ENCODE measurements at regions not wholly inside any gene's neighbourhood (a gene's known extent, or its start where the extent isn't known, plus 50 kb on each side); places are given as distances from the start of the nearest gene placed in this dataset.

DNA sequence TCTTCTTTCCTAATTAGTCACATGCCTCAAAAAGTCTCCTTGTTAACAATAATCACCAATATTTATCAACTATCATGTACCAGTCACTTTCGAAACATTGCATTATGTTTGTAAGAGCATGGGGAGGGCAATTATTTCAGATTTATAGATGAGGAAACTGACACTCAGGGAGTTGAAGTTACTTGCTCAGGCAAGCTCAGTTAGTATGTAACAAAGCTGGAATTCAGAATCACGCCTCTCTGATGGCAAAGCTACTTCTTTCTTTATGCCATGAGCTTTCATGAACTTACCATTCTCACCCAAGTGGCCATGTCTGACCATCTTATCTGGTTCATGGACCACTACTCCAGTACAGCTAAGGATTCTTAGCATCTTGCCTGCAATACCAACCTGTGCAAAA lies 183.4 kb upstream of the TANK start:
- DNase-seq = no peak

DNA sequence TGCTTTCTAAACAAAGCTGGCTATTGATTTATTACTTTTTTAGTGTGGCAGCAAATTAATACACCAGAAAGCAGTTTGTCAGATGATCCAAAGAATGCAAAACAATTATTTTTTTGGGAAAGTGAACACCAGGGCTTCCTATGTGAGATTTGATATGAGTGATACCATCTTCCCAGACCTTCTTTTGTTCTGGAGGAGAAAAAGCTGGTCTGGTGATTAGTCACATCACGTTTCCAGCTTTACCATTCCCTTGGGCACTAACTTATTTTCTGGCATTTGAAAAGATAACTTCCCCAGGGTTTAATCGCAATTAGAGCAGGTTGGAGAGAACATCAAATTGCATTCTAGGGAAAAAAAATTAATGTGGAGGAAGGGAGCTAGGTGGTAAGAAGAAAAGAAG lies 182.9 kb upstream of the TANK start:
- DNase-seq = no peak

DNA sequence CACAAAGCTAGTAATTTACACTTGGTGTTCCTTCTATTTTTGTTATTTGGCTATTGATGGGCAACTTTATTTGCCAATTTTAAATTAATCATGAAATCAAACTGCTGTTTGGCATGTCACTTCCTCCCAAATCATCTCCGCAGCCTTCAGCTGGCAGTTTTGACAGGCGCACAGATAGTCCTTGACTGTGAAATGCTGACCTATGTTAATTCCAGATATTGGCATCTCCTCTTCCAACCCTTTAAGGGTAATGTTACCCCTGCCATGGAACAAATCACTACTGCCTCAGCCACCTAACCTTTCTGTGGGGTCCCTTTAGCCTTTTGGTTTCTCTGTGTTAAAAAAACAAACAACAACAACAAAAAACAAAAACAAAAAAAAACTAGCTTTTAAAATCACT lies 182.4 kb upstream of the TANK start:
- no peak for DNase-seq

DNA sequence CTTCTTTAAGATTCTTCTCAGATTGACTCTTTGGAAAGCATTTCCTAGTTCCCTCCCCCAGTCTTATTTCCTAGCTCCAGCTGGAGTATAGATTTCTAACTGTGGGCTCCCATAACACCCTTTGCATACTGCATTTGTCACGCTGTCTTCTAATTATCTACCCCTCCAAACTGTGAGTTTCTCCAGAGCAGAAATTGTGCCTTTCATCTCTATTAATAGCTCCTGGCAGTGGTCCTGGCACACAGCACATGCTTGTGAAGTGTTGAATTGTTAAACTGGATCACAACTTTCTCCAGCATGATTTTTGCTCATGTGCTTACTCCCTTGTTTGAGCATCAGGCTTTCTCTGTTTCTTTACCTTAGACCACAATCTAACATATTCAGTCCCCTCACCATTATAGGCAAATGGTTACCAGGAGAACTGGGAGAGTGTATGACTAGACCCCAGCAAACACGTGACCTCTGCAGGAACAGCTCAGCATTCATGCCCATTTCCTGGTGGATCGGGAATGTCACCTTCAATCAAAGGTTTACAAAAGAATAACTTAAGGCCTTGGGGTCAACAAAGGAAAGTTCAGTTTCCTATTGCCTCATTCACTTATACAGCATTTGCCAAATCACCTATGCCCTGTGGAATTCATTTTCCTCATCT lies 175.7 kb upstream of the TANK start:
- DNase-seq = no peak

DNA sequence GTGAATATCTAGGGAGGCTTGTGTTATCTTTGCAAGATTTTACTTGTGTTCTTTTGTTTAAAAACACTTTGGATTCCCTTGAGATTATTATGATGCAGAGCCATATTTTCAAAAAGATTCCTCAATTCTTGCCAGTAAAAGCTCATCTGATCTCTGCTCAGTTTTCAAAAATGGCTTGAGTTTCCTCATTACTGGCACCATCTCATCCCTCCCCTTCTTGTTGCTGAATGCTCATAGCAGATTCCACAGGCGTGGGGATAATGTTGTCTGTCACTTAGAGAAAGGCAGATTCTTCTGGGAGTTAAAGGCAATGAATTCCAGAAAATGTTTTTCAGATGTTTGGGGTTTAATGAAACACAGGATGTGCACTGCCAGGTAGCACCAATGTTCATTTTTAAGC lies 170.4 kb upstream of the TANK start:
- no peak for DNase-seq

DNA sequence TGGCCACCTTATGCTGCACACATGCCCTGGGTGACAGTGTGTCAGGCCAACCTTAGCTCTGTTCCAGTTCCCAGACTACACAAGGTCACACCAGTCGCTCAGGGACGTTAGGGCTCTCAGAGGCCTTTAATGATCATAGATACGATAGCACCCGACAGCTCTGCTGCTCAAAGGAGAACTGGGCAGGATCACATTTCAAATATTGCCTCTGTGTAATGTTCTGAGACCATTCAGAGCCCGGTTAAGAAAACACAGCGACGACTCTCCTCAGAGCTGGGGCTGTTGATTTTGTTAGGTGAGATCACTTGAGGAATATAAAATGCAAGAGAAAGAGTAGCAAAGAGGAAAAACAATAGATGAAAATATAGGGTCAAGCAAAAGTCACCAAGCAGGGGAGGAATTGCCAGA lies 166.6 kb upstream of the TANK start:
- no peak for DNase-seq

- peak; percentile 69 for DNase-seq
Measured at GRCh38 chr2:160994141-160995002, 165.9 kb upstream of the TANK start.

GRCh38 chr2:160996584-160996983 lies 163.6 kb upstream of the TANK start:
- DNase-seq = no peak

DNA sequence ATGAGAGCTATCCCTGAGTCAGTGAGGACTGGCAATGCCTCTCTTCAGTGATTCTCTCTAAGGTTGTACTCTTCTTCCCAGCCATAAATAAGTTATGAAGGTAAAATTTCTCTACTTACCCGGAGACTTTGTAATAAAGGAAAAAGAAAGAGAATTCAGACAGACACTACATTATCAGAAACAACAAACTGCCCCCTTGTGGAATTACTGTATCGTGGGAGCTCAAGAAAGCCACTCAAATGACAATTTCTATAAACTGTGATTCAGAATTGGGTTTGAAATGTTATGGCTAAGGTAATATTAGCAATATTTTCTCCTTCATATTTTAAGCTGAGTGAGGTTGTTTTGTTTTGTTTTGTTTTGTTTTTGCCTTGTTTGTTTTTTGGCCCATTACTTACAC lies 155.8 kb upstream of the TANK start:
- DNase-seq = no peak

DNA sequence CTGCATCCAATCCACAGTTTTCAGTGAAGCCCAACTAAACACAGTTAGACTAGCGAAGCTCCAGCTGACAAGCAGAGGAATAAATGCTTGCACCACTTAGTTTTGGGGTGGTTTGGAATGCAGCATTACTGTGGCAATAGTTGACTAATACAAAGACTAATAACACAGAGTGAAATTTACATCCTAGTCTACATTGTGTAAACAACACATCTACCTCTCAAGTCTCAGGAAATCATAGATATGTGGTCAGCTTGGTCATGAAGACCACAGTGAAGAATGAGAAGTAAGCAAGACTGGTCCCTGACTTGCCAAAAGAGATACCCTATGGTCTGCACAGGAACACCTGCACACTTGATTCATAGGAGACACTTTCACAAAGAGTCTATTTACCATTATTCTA lies 155.1 kb upstream of the TANK start:
- DNase-seq = no peak

DNA sequence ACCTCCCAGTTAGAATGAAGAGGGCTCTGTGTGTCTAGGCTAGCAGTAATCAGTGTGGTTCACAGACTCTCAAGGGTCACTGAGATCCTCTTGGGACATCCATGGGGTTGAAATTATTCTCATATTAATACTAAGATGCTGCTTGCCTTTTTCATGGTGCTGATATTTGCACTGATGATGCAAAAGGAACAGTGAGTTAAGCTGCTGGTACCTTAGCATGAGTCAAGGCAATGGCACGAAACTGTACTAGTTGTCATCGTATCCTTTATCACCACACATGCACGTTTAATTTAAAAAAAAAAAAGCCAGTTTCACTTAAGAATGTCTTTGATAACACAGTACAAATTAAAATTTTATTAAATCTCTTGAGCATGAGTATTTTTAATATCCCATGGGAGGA lies 151.9 kb upstream of the TANK start:
- no peak for DNase-seq

DNA sequence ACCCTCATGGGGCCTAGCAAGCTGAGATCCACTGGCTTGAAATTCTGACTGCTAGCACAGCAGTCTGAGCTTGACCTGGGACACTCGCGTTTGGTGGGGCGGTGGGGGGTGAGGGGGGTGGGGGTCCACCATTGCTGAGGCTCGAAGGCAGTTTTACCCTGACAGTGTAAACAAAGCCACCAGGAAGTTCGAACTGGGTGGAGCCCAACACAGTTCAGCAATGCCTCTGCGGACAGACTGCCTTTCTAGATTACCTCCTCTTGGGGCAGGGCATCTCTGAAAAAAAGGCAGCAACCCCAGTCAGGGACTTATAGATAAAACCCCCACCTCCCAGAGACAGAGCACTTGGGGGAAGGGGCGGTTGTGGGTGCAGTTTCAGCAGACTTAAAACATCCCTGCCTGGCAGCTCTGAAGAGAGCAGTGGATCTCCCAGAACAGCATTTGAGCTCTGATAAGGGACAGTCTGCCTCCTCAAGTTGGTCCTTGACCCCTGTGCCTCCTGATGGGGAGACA lies 149.7 kb upstream of the TANK start:
- DNase-seq = no peak

DNA sequence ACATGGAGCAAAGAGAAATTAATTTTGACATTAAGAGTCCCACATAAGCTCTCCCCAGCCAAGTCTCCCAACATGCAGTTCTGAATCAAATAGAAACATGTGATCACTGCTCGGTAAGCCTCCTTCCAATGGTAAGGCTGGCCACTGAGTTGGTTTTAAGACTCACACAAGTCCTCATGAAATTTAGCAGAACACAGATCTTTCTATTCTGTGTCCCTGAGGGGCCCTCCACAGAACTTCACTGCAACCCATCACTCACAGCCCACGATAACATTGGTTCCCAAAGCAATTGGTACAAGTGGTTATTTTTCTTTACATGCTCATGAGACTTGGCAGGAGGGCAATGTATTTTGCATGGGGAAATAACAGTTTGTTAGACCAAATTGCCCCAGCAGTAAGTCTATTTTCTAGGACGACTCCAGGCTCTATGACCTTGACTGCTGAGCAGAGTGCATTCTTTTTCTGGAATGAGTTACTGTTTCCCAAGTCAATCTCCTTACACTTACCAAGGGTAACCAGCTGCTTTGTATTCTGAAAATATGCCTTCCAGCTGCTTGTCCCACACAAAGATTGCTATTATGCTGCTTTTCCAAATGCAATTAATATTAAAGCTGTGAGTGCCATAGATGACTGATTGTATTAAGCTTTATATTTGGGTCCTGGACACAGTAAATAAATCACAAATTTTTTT lies 142.3 kb upstream of the TANK start:
- no peak for DNase-seq

GRCh38 chr2:161019311-161019710 lies 140.9 kb upstream of the TANK start:
- no peak for DNase-seq

DNA sequence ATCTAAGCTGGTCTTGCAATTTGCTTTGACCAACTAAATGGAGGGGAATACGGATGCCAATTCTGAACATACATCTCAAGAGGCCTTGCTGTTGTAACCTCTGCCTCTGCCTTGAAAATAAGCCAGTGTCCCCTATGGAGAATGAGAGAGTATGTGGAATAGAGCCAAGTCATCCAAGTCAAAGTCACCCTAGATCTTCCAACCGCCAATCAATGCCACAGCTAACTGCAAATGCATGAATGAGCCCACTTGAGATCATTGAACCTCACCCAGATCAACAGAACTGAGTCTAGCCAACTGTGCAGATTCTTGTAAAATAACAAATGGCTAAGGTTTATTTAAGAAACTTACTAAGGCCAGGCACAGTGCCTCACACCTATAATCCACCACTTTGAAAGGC lies 139.8 kb upstream of the TANK start:
- DNase-seq = no peak

DNA sequence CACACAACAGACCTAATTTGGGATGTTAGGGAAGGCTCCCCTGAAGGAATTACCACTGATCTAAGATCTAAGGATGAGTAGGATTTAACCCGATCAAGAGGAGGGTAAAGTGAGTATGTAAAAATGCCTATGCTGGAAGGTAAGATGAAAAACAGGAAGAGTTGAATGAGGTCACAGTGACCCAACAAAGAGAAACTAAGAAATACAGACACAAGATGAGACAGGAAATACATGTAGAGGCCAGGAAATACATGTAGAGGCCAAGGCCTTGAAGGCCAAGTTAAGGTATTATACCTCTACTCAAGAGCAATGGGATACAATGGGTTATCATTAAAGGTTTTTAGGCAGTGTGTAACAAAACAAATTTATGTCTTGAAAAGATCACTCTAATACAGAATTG lies 131.6 kb upstream of the TANK start:
- no peak for DNase-seq

DNA sequence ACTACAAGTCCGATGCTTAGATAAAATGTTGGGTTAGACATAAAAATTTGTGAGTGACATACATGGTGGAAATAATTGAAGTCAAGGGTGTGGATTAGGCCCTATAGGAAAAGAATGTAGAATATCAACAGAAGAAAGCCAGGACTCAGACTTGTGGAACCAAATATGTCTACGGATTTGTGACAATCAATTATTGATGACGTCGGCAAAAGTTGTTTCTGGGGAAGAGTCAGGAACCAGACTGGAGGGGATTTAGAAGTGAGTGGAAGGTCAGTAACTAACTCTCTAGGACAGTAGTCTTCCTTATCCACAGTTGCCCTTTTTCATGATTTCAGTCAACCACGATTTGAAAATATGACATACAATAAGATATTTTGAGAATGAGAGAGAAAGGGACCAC lies 130.9 kb upstream of the TANK start:
- no peak for DNase-seq

DNA sequence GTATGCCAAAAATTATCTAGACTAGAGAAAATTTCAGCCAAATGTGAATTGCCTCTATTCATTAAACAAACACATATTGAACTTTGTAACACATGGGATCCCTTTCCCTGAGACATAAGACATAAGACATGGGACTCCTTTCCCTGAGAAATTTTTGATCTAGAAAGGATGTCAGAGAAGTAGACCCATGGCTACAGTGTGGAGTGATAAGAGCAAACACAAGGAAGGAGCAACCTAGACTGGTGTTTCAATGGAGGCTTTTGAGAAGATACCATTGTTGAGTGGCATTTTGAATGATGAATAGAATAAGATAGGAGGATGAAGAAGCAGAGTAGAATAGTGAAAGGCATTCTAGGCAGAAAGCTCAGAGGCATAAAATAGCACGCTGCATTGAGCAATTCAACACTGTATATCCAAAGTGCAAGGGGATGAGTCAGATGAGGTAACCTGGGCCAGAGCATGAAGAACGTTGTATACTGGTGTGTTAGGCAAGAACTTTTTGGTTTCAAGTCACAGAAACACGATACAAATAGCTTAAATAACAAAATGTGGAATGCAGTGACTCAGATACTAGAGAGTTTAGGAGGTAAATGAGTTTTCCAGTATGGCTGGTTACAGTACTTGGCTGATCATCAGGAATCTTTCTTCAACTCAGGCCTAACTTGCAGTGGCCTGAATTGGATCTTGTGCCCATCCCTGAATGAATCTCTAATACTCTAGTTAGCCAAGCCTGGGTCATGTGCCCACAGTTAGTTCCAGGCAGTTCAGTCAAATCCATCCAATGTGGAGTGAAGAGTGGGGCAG lies 129.8 kb upstream of the TANK start:
- no peak for DNase-seq

GRCh38 chr2:161031511-161031910 lies 128.7 kb upstream of the TANK start:
- no peak for DNase-seq

GRCh38 chr2:161032635-161033034 lies 127.6 kb upstream of the TANK start:
- DNase-seq = no peak

DNA sequence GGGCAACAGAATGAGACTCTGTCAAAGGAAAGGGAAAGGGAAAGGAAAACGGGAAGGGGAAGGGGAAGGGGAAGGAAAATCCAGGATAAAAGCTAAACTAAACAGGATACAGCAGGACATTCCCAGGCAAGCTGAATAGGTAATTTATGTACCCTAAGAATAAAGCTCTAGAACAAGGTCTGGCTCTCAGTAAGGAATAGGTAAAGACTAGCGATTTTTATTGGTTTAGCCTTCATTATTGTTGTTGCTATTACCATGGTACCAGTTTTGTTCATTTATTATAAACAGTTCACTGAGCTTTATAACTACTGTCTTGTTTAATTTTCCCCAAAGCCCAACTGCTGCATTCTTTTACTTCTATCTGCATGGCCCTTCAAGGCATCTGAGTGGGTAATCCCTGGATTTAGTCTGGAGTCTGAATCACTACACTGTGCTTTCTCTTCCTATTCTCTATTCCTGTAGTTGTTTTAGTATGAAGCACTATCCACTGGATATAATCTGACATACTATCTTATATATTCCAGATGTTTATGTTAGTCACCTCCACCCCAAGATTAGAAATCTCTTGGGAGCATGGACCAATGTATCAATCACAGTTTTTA lies 127.1 kb upstream of the TANK start:
- DNase-seq = no peak

- DNase-seq = no peak
Measured at GRCh38 chr2:161036926-161037325, 123.3 kb upstream of the TANK start.

DNA sequence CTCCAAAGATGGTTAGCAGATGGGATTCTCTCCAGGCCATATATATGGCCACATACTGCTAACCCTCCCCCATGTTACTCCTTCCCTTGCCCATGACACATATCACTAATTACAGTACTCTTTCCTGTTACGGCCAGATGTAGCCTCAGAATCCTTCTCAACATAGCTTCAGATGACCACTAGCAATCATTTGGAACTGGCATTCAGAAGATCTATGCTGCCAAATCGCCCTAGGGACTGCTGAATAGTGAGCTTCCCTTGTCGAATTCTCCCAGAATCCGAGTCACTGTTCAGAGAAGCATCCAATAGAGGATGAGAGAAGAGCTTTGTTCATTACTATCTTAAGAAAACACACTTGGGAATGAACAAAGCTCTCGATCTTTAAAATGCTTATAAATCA lies 121.2 kb upstream of the TANK start:
- no peak for DNase-seq

Data from activated CD8-positive, alpha-beta memory T cell treated with anti-CD3 and anti-CD28 coated beads, Interleukin-2, amount 50 U/mL, for 4 hours (primary cell).